ENCODE measurements at regions not wholly inside any gene's neighbourhood (a gene's known extent, or its start where the extent isn't known, plus 50 kb on each side); places are given as distances from the start of the nearest gene placed in this dataset.

- no peak for DNase-seq
Measured at GRCh38 chrX:39361736-39362135, 560.5 kb downstream of the MID1IP1 start.

GRCh38 chrX:39367416-39367815, 566.2 kb downstream of the MID1IP1 start:
- no peak for DNase-seq

- DNase-seq: no peak
Measured at GRCh38 chrX:39372115-39372514, 570.9 kb downstream of the MID1IP1 start.

- no peak for DNase-seq
Measured at GRCh38 chrX:39377157-39377556, 575.9 kb downstream of the MID1IP1 start.

GRCh38 chrX:39377773-39378172, 576.5 kb downstream of the MID1IP1 start:
- DNase-seq: no peak

- DNase-seq: no peak
Measured at GRCh38 chrX:39381422-39381821, 580.2 kb downstream of the MID1IP1 start.

GRCh38 chrX:39384996-39385395, 583.7 kb downstream of the MID1IP1 start:
- DNase-seq: no peak

GRCh38 chrX:39388730-39389129, 587.5 kb downstream of the MID1IP1 start:
- DNase-seq: no peak

GRCh38 chrX:39396358-39396995, 595.2 kb downstream of the MID1IP1 start:
- DNase-seq: no peak

GRCh38 chrX:39397561-39398199, 596.4 kb downstream of the MID1IP1 start:
- peak; percentile 74 for DNase-seq

GRCh38 chrX:39398215-39398962, 597.1 kb downstream of the MID1IP1 start:
- DNase-seq: peak; percentile 4

- DNase-seq: no peak
Measured at GRCh38 chrX:39398963-39399261, 597.7 kb downstream of the MID1IP1 start.

GRCh38 chrX:39399387-39399786, 598.1 kb downstream of the MID1IP1 start:
- no peak for DNase-seq

GRCh38 chrX:39401483-39402110, 600.3 kb downstream of the MID1IP1 start:
- no peak for DNase-seq

GRCh38 chrX:39402158-39402557, 600.9 kb downstream of the MID1IP1 start:
- DNase-seq: no peak

GRCh38 chrX:39406799-39407198, 605.5 kb downstream of the MID1IP1 start:
- DNase-seq: no peak

- no peak for DNase-seq
Measured at GRCh38 chrX:39409246-39409917, 608.1 kb downstream of the MID1IP1 start.

GRCh38 chrX:39414290-39414854, 613.1 kb downstream of the MID1IP1 start:
- no peak for DNase-seq

- no peak for DNase-seq
Measured at GRCh38 chrX:39416547-39417260, 615.4 kb downstream of the MID1IP1 start.

- DNase-seq: no peak
Measured at GRCh38 chrX:39418254-39418704, 617.0 kb downstream of the MID1IP1 start.

GRCh38 chrX:39418731-39419638, 617.7 kb downstream of the MID1IP1 start:
- no peak for DNase-seq

Measured in NCI-H2081 treated with DMSO at 0.1 percent for 48 hours (cell line).